OCI-LY7 (cell line): ENCODE measurements at regions not wholly inside any gene's neighbourhood (a gene's known extent, or its start where the extent isn't known, plus 50 kb on each side); places are given as distances from the start of the nearest gene placed in this dataset.

Source experiments
- BruUV-seq: library from RNA; stranded (reverse); fragments of 400-500 nt; replicated peaks from 2 replicates; lab custom pipeline; 2021; lab: Mats Ljungman, UMichigan
- CTCF ChIA-PET: fragments of 300-600 bp; sonication (Branson Sonifier 250); formaldehyde crosslinking; loops from one replicate; lab custom pipeline; 2022; ENCODE audit warnings: antibody characterized with exemption; ENCODE audit not compliant: unreplicated experiment; lab: Charles Lee
- POLR2A ChIA-PET: fragments of 300-600 bp; sonication (Branson Sonifier 250); formaldehyde crosslinking; loops from one replicate; lab custom pipeline; 2022; ENCODE audit warnings: antibody characterized with exemption; lab: Charles Lee
- DNase-seq: peaks from one replicate; pipeline ENCODE4 v3.0.0-alpha.2; 2015; ENCODE audit warnings: low spot score
- H2AFZ ChIP-seq: fragments of 200-600 bp; sonication (generic), shearing (Covaris generic); 2 replicates; pipeline ENCODE4 v1.6.1; 2014; ENCODE audit warnings: mild to moderate bottlenecking, antibody characterized with exemption, low read length, moderate library complexity
- H3K27ac ChIP-seq: fragments of 200-600 bp; sonication (generic); 2 replicates; pipeline ENCODE4 v1.5.1; 2014; ENCODE audit warnings: mixed run types, low read depth, mild to moderate bottlenecking, moderate library complexity, low read length, inconsistent platforms; ENCODE audit not compliant: poor library complexity, severe bottlenecking
- H3K36me3 ChIP-seq: fragments of 200-600 bp; sonication (generic); 2 replicates; pipeline ENCODE4 v1.6.1; 2014; ENCODE audit warnings: mild to moderate bottlenecking, antibody characterized with exemption, low read length, moderate library complexity, mixed read lengths; ENCODE audit not compliant: insufficient read depth
- H3K4me1 ChIP-seq: fragments of 200-600 bp; sonication (generic); 2 replicates; pipeline ENCODE4 v1.5.1; 2014; ENCODE audit warnings: mild to moderate bottlenecking, low read length; ENCODE audit not compliant: insufficient read depth, poor library complexity, severe bottlenecking
- H3K4me2 ChIP-seq: fragments of 200-600 bp; sonication (generic); 2 replicates; pipeline ENCODE4 v1.6.1; 2014; ENCODE audit warnings: mild to moderate bottlenecking, low read length
- H3K4me3 ChIP-seq: fragments of 200-600 bp; sonication (generic); 2 replicates; pipeline ENCODE4 v1.5.1; 2014; ENCODE audit warnings: mild to moderate bottlenecking, low read depth, low read length; ENCODE audit not compliant: poor library complexity, severe bottlenecking
- H3K79me2 ChIP-seq: fragments of 200-600 bp; sonication (generic); 2 replicates; pipeline ENCODE4 v1.6.1; 2016; ENCODE audit warnings: low read depth, mild to moderate bottlenecking, low read length, moderate library complexity, mixed read lengths; ENCODE audit not compliant: insufficient read depth
- H3K9me2 ChIP-seq: fragments of 200-600 bp; sonication (generic); 2 replicates; pipeline ENCODE4 v1.6.1; 2016; ENCODE audit warnings: mild to moderate bottlenecking, low read length, mixed read lengths; ENCODE audit not compliant: insufficient read depth
- H3K9me3 ChIP-seq: fragments of 200-600 bp; sonication (generic); 2 replicates; pipeline ENCODE4 v1.6.1; 2014; ENCODE audit warnings: mild to moderate bottlenecking, mixed run types, low read length, mixed read lengths
- H4K20me1 ChIP-seq: fragments of 200-600 bp; sonication (generic); 2 replicates; pipeline ENCODE4 v1.6.1; 2014; ENCODE audit warnings: mild to moderate bottlenecking, antibody characterized with exemption, low read length, moderate library complexity, mixed read lengths; ENCODE audit not compliant: insufficient read depth
- CTCF ChIP-seq: fragments of 200-600 bp; sonication (generic); conservative IDR thresholded peaks from 2 replicates; pipeline ENCODE4 v1.5.1; 2014; ENCODE audit warnings: mild to moderate bottlenecking, antibody characterized with exemption, low read length, moderate library complexity, mixed read lengths
- EZH2phosphoT487 ChIP-seq: fragments of 200-600 bp; sonication (generic); IDR thresholded peaks from 2 replicates; pipeline ENCODE4 v1.6.1; 2018; ENCODE audit warnings: low read depth, borderline replicate concordance, mild to moderate bottlenecking, mixed run types, antibody characterized with exemption, low read length, moderate library complexity, mixed read lengths
- intact Hi-C: fragments of 100-400 bp; cut with micrococcal nuclease; formaldehyde crosslinking; loops from one replicate; pipeline ENCODE4 v1.10.0; 2022; ENCODE audit not compliant: unreplicated experiment

- CTCF ChIA-PET = no interaction called here
- no peaks in the 10 kb centered on the region for H3K4me1 ChIP-seq
- no peak overlapping the region for H3K4me2 ChIP-seq
- intact Hi-C loops = no loop called here
- no peaks in the 10 kb centered on the region for H4K20me1 ChIP-seq
- no peak for DNase-seq
- TF ChIP-seq CTCF (no peak), EZH2phosphoT487 (no peak)
- no TSS peak for BruUV-seq
- H3K36me3 ChIP-seq = no peaks in the 10 kb centered on the region
- H2AFZ ChIP-seq = no peak overlapping the region
- no peak overlapping the region for H3K4me3 ChIP-seq
- H3K27ac ChIP-seq = no peak overlapping the region
- H3K9me3 ChIP-seq = no peaks in the 10 kb centered on the region
- H3K9me2 ChIP-seq = no peaks in the 10 kb centered on the region
- POLR2A ChIA-PET = no interaction called here
- no peaks in the 10 kb centered on the region for H3K79me2 ChIP-seq
These were observed 412.8 kb downstream of the IRX2 start for GRCh38 chr5:2338686-2339085.

- Histone ChIP-seq H3K4me2 (no peak overlapping the region), H3K4me1 (no peaks in the 10 kb centered on the region), H3K9me3 (no peaks in the 10 kb centered on the region), H3K9me2 (no peaks in the 10 kb centered on the region), H3K4me3 (no peak overlapping the region), H3K36me3 (no peaks in the 10 kb centered on the region), H4K20me1 (no peaks in the 10 kb centered on the region), H3K27ac (no peak overlapping the region), H3K79me2 (no peaks in the 10 kb centered on the region), H2AFZ (no peak overlapping the region)
- TF ChIP-seq CTCF (no peak), EZH2phosphoT487 (no peak)
- DNase-seq = no peak
- POLR2A ChIA-PET = no interaction called here
- intact Hi-C loops = no loop called here
- CTCF ChIA-PET = no interaction called here
- no TSS peak for BruUV-seq
These were observed 415.6 kb downstream of the IRX2 start for GRCh38 chr5:2335733-2336515.

- intact Hi-C loops = no loop called here
- TF ChIP-seq CTCF (no peak), EZH2phosphoT487 (no peak)
- ChIA-PET CTCF (no interaction called here), POLR2A (interaction anchor here (0.6 kb wide), 1 partner anchor 49 kb away, joined by 3 read pairs; no protein-coding TSS in a partner anchor)
- H3K36me3 ChIP-seq = no peaks in the 10 kb centered on the region
- H3K4me2 ChIP-seq = no peak overlapping the region
- H3K4me1 ChIP-seq = no peaks in the 10 kb centered on the region
- H2AFZ ChIP-seq = no peak overlapping the region
- no peaks in the 10 kb centered on the region for H3K79me2 ChIP-seq
- no TSS peak for BruUV-seq
- no peaks in the 10 kb centered on the region for H3K9me2 ChIP-seq
- no peaks in the 10 kb centered on the region for H4K20me1 ChIP-seq
- no peaks in the 10 kb centered on the region for H3K9me3 ChIP-seq
- no peak overlapping the region for H3K4me3 ChIP-seq
- DNase-seq = no peak
- H3K27ac ChIP-seq = no peak overlapping the region
These were observed 416.2 kb downstream of the IRX2 start for GRCh38 chr5:2335125-2335732.
